AG04449 (cell line): ENCODE measurements at regions not wholly inside any gene's neighbourhood (a gene's known extent, or its start where the extent isn't known, plus 50 kb on each side); places are given as distances from the start of the nearest gene placed in this dataset.

Experiments used
- CTCF ChIA-PET: fragments of 350-600 bp; formaldehyde crosslinking; extraction: SDS; loops from one replicate; lab custom pipeline; 2021; ENCODE audit warnings: antibody characterized with exemption; lab: Yijun Ruan, JAX
- POLR2A ChIA-PET: fragments of 400-600, 350-600 bp; formaldehyde crosslinking; extraction: SDS; loops from one replicate; lab custom pipeline; 2020; ENCODE audit warnings: antibody characterized with exemption, inconsistent platforms; lab: Yijun Ruan, JAX
- DNase-seq: peaks from one replicate; pipeline ENCODE4 v3.0.0-alpha.2; 2010; ENCODE audit warnings: low read depth, low spot score
- H3K4me3 ChIP-seq: 2 replicates; pipeline ENCODE4 v1.5.1; 2011; ENCODE audit warnings: low read depth, mild to moderate bottlenecking, control low read depth, low read length
- CTCF ChIP-seq: IDR thresholded peaks from one replicate; pipeline ENCODE4 v1.5.1; 2011; ENCODE audit warnings: mild to moderate bottlenecking, moderate library complexity, low read length, control low read depth, inconsistent platforms; ENCODE audit not compliant: insufficient read depth; ENCODE audit errors: missing control alignments

DNA sequence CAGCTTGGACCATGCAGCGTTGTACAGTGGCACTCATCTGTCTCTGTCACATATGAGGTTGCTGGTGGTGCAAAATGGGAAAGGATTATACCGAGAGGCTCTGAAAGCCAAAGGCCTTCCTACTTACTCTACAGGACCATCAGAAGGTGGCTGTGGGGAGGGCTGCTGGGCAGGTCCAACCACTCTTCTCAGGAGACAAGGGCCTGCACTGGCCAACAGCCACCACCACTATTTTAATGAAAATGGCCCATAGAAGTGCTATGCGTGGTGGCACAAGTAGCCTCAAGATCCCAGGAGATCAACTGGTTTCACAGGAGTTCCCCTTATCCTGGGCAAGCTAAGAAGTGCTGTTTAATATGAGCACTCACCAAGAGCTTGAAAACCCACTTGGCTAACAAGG lies 52.3 kb downstream of the MRPL57 start:
- CTCF ChIA-PET, result no interaction called here
- TF ChIP-seq CTCF, result no peak
- DNase-seq, result no peak
- POLR2A ChIA-PET, result no interaction called here
- H3K4me3 ChIP-seq, result no peak overlapping the region

GRCh38 chr13:21229241-21230024 lies 53.0 kb downstream of the MRPL57 start:
- no peak for DNase-seq
- POLR2A ChIA-PET, result no interaction called here
- CTCF ChIA-PET, result interaction anchor here (0.8 to 1.5 kb wide), 3 partner anchors 11 to 250 kb away, joined by 3 to 6 read pairs (median 4); no protein-coding TSS in a partner anchor
- H3K4me3 ChIP-seq, result no peak overlapping the region
- TF ChIP-seq CTCF, result no peak

- DNase-seq, result no peak
- POLR2A ChIA-PET, result no interaction called here
- CTCF ChIA-PET, result interaction anchor here (0.8 to 1.5 kb wide), 4 partner anchors 10 to 249 kb away, joined by 3 to 6 read pairs (median 4); no protein-coding TSS in a partner anchor
- H3K4me3 ChIP-seq, result no peak overlapping the region
- no peak for TF ChIP-seq CTCF
Observed at GRCh38 chr13:21230516-21230915, 54.1 kb downstream of the MRPL57 start.

DNA sequence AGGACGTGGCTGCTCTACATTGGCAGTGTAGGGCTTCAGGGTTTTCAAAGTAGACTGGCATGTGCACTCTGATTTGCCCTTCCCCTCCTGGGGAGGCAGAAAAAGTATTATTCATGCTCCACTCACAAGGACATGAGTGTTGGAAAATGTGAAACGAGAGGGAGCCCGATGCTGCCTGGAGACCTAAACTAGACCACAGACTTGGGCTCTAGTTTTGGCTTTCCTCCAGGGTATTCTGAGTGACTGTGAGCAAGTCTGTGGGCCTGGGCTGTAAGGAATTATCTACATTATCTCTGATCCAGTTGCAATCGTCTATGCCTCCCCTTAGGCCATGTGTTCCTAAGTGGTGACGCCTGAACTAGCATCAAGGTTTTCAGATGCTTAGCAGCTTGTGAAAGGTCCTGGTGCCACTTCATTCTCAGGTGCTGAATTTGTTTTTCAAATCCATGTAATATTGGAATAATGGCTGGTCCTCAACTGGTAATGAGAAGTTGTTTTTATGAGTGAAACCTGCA lies 55.0 kb downstream of the MRPL57 start:
- ChIA-PET POLR2A (no interaction called here), CTCF (no interaction called here)
- no peak overlapping the region for H3K4me3 ChIP-seq
- no peak for DNase-seq
- TF ChIP-seq CTCF, result no peak

DNA sequence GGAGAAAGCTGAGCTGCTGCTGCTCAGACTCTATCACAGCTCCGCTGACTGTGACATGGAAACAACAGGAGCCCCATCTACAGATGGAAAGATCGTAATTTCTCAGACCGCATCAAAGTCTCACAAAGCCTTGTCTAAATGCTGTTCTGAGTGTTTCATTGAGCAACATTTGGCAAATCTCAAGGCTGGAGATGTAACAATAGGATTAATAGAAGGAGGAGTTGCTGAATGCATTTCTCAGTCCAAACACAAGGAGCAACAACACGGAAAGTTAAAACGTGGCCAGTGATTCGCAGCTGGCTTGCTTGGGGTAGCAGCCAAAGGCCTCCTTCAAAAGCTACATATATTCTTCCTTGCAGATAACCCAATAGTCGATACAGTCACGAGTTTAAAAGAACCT lies 55.7 kb downstream of the MRPL57 start:
- CTCF ChIA-PET, result interaction anchor here (0.7 to 2.2 kb wide), 5 partner anchors 12 to 247 kb away, joined by 3 to 9 read pairs (median 4); no protein-coding TSS in a partner anchor
- POLR2A ChIA-PET, result no interaction called here
- H3K4me3 ChIP-seq, result no peak overlapping the region
- no peak for TF ChIP-seq CTCF
- DNase-seq, result no peak

DNA sequence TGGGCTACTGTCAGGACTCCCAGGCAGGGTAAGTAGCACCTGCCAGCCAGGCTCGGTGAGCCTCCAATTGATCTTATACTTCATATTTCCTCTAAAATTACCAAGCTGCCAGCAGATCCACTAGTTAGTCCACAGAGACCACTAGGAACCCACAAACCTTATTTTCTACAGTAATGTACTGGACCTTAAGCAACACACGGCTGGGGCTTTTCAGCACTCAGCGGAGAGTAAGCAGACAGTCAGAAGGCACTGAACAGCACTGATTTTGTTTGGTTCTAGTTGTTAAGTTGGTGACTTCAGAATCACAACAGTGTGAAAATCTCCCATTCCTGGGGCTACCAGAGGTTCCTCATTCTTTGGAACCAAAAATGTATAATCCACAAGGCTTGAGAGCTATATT lies 56.1 kb downstream of the MRPL57 start:
- ChIA-PET POLR2A (no interaction called here), CTCF (interaction anchor here (0.7 to 2.2 kb wide), 6 partner anchors 12 to 247 kb away, joined by 3 to 9 read pairs (median 4); no protein-coding TSS in a partner anchor)
- H3K4me3 ChIP-seq, result no peak overlapping the region; the same call in 1 of the 2 replicates
- no peak for DNase-seq
- TF ChIP-seq CTCF, result no peak
